Gastrocnemius medialis (tissue), 4 donors: ENCODE measurements at regions not wholly inside any gene's neighbourhood (a gene's known extent, or its start where the extent isn't known, plus 50 kb on each side); places are given as distances from the start of the nearest gene placed in this dataset.

Experiments used
- POLR2A ChIP-seq, 2 donors: fragments of 450-650 bp; IDR thresholded peaks; one replicate each; pipeline ENCODE4 v1.6.1; 2017; ENCODE audit warnings: antibody characterized with exemption in 2 of 2, mild to moderate bottlenecking in 2 of 2, moderate library complexity in 2 of 2
- TF ChIP-seq, protein P1 (sequence below), 5 experiments: fragments of 450-650 bp in 3 of 5; fragments of 200-600 bp in 2 of 5; sonication (generic) in 2 of 5; IDR thresholded peaks in 4 of 5; conservative IDR thresholded peaks in 1 of 5; 1 replicate in 4 of 5; 2 replicates in 1 of 5; pipeline ENCODE4 v1.5.1; 2016 to 2019; ENCODE audit warnings: antibody characterized with exemption in 5 of 5, mild to moderate bottlenecking in 3 of 5, moderate library complexity in 3 of 5

DNA sequence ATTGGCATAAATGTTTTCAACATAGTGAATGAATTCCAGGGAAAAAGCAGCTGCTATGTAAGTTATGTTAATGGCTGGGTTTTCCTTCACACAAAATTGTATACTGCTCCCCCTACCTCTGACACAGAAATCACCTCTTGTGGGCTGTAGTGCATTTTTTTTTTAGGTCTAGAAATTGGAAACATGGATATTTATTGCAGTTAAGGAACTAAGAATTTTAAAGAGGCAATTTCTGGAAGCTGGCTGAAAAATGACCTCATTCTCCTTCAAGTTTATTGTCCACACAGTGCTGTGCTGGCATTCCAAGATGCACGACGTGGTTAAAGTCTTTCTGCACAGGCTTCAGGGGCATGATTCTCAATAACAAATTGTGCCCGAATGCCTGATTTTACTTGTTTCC lies 1424.2 kb downstream of the MRPL39 start:
- TF ChIP-seq, protein P1, sequence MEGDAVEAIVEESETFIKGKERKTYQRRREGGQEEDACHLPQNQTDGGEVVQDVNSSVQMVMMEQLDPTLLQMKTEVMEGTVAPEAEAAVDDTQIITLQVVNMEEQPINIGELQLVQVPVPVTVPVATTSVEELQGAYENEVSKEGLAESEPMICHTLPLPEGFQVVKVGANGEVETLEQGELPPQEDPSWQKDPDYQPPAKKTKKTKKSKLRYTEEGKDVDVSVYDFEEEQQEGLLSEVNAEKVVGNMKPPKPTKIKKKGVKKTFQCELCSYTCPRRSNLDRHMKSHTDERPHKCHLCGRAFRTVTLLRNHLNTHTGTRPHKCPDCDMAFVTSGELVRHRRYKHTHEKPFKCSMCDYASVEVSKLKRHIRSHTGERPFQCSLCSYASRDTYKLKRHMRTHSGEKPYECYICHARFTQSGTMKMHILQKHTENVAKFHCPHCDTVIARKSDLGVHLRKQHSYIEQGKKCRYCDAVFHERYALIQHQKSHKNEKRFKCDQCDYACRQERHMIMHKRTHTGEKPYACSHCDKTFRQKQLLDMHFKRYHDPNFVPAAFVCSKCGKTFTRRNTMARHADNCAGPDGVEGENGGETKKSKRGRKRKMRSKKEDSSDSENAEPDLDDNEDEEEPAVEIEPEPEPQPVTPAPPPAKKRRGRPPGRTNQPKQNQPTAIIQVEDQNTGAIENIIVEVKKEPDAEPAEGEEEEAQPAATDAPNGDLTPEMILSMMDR (IDR thresholded peaks at IDR 0.05 in 4 of 5, conservative IDR thresholded peaks at IDR 0.05 in 1 of 5): no peak
- TF ChIP-seq POLR2A (IDR thresholded peaks at IDR 0.05): no peak
